22Rv1 (cell line): ENCODE measurements at regions not wholly inside any gene's neighbourhood (a gene's known extent, or its start where the extent isn't known, plus 50 kb on each side); places are given as distances from the start of the nearest gene placed in this dataset.

ENCODE experiments used
- ZFX ChIP-seq: fragments of 450-650 bp; IDR thresholded peaks from 2 replicates; pipeline ENCODE4 v1.6.1; 2017; ENCODE audit warnings: antibody characterized with exemption, borderline replicate concordance
- TF ChIP-seq, protein P1 (sequence below): fragments of 450-650 bp; IDR thresholded peaks from 2 replicates; pipeline ENCODE4 v1.5.1; 2017; ENCODE audit warnings: mild to moderate bottlenecking

GRCh38 chr5:10124287-10124686, 125.4 kb downstream of the ATPSCKMT start:
- TF ChIP-seq, protein P1, sequence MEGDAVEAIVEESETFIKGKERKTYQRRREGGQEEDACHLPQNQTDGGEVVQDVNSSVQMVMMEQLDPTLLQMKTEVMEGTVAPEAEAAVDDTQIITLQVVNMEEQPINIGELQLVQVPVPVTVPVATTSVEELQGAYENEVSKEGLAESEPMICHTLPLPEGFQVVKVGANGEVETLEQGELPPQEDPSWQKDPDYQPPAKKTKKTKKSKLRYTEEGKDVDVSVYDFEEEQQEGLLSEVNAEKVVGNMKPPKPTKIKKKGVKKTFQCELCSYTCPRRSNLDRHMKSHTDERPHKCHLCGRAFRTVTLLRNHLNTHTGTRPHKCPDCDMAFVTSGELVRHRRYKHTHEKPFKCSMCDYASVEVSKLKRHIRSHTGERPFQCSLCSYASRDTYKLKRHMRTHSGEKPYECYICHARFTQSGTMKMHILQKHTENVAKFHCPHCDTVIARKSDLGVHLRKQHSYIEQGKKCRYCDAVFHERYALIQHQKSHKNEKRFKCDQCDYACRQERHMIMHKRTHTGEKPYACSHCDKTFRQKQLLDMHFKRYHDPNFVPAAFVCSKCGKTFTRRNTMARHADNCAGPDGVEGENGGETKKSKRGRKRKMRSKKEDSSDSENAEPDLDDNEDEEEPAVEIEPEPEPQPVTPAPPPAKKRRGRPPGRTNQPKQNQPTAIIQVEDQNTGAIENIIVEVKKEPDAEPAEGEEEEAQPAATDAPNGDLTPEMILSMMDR = no peak
- no peak for TF ChIP-seq ZFX
